ES-I3 (cell line): ENCODE measurements at regions not wholly inside any gene's neighbourhood (a gene's known extent, or its start where the extent isn't known, plus 50 kb on each side); places are given as distances from the start of the nearest gene placed in this dataset.

Experiments used
- H3K36me3 ChIP-seq: 2 replicates; pipeline ENCODE4 v1.6.1; 2013; ENCODE audit warnings: mild to moderate bottlenecking, low read length, control low read depth, moderate library complexity; ENCODE audit not compliant: insufficient read depth
- H3K4me1 ChIP-seq: 2 replicates; pipeline ENCODE4 v1.6.1; 2013; ENCODE audit warnings: mild to moderate bottlenecking, control low read depth, low read length; ENCODE audit not compliant: insufficient read depth
- H3K9ac ChIP-seq: 2 replicates; pipeline ENCODE4 v1.6.1; 2013; ENCODE audit warnings: low read depth, mild to moderate bottlenecking, low read length, moderate library complexity
- H3K9me3 ChIP-seq: 2 replicates; pipeline ENCODE4 v1.6.1; 2013; ENCODE audit warnings: mild to moderate bottlenecking, low read length, moderate library complexity; ENCODE audit not compliant: control insufficient read depth, insufficient read depth

GRCh38 chr1:222157612-222158011 lies 390.3 kb downstream of the HHIPL2 start:
- Histone ChIP-seq H3K36me3 (no peaks in the 10 kb centered on the region), H3K4me1 (no peaks in the 10 kb centered on the region), H3K9me3 (no peaks in the 10 kb centered on the region), H3K9ac (no peak overlapping the region)

GRCh38 chr1:222140206-222140605 lies 398.3 kb upstream of the DUSP10 start:
- no peaks in the 10 kb centered on the region; the same call in 1 of the 2 replicates for H3K9me3 ChIP-seq
- no peaks in the 10 kb centered on the region for H3K36me3 ChIP-seq
- H3K9ac ChIP-seq, result no peak overlapping the region
- H3K4me1 ChIP-seq, result no peaks in the 10 kb centered on the region

DNA sequence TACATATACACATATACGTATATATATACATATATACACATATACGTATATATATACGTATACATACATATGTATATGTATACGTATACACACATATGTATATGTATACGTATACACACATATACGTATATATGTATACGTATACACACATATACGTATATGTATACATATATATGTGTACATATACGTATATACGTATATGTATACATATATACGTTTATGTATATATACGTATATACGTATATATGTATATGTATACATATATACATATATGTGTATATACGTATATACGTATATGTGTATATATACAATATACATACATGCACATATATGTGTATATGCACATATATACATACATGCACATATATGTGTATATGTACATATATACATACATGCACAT lies 396.2 kb upstream of the DUSP10 start:
- Histone ChIP-seq H3K36me3 (no peaks in the 10 kb centered on the region), H3K9me3 (no peaks in the 10 kb centered on the region; the same call in 1 of the 2 replicates), H3K4me1 (no peaks in the 10 kb centered on the region), H3K9ac (no peak overlapping the region)

DNA sequence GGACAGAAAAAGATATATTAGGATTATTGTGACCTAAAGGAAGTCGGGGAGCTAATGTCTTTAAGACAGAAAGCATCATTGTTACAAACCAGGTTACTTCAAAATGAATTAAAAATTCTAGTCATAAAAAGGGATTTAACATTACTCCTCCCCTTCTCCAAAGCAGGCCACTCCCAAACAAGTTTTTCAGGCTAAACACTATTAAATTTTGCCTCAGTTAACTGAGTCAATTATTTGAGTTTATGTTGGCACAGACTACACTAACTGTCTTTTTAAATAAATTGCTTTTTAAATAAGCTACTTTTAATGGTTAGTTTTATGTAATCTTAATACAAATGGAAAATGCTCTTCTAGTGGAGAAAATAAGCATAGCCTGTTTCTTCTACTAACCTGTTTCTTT lies 395.0 kb upstream of the DUSP10 start:
- Histone ChIP-seq H3K9ac (no peak overlapping the region), H3K4me1 (no peaks in the 10 kb centered on the region), H3K9me3 (no peaks in the 10 kb centered on the region), H3K36me3 (no peaks in the 10 kb centered on the region)

- no peak overlapping the region for H3K9ac ChIP-seq
- H3K36me3 ChIP-seq, result no peaks in the 10 kb centered on the region
- peaks cover 3% of the 10 kb centered on the region for H3K9me3 ChIP-seq
- H3K4me1 ChIP-seq, result no peaks in the 10 kb centered on the region
Observed at GRCh38 chr1:222129041-222129440, 387.2 kb upstream of the DUSP10 start.

GRCh38 chr1:222127526-222128152 lies 385.8 kb upstream of the DUSP10 start:
- Histone ChIP-seq H3K4me1 (no peaks in the 10 kb centered on the region), H3K9ac (no peak overlapping the region), H3K9me3 (peaks cover 3% of the 10 kb centered on the region), H3K36me3 (no peaks in the 10 kb centered on the region)

- Histone ChIP-seq H3K4me1 (no peaks in the 10 kb centered on the region), H3K9ac (no peak overlapping the region), H3K9me3 (peaks cover 3% of the 10 kb centered on the region), H3K36me3 (no peaks in the 10 kb centered on the region)
Observed at GRCh38 chr1:222127096-222127495, 385.2 kb upstream of the DUSP10 start.

GRCh38 chr1:222126052-222126451 lies 384.2 kb upstream of the DUSP10 start:
- no peaks in the 10 kb centered on the region for H3K4me1 ChIP-seq
- peaks cover 3% of the 10 kb centered on the region for H3K9me3 ChIP-seq
- no peak overlapping the region for H3K9ac ChIP-seq
- no peaks in the 10 kb centered on the region for H3K36me3 ChIP-seq

DNA sequence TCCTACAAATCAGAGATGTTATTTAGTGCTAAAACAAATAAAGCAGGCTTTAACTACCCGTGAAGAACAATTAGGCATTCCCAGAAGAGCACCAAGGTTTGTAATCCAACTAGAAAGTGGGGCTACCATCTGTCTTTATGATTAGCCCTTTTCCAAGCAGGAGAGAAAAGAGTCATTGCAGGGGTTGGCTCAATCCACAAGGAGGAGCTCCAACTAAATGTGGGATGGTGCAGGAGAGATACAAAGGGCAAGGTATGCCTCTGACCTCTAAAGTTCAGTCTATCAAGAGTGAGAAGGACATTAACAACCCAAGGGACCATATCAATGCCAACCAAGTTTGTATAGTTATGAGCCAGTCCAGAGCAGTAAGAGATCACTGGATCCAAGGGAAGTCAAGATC lies 382.7 kb upstream of the DUSP10 start:
- H3K36me3 ChIP-seq, result no peaks in the 10 kb centered on the region
- no peak overlapping the region for H3K9ac ChIP-seq
- H3K9me3 ChIP-seq, result peaks cover 3% of the 10 kb centered on the region
- H3K4me1 ChIP-seq, result no peaks in the 10 kb centered on the region

DNA sequence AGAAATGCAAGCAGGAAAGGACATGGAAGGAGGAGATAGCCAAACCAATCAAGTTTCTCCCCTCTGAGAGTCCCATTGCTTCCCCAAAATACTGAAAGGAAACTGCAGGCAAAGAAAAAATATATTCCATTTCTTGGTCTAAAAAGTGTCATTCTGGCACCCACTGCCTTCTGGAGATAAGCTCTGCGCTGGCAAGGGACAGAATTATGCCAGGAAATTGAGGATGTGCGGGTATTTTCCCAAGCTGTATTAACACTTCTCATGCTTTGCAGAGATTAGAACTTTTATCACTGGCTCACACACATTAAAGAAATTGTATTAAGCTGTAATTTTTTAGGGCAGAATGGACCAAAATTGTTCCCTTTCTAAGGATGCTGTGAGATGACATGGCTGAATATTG lies 381.2 kb upstream of the DUSP10 start:
- H3K36me3 ChIP-seq, result no peaks in the 10 kb centered on the region
- no peaks in the 10 kb centered on the region for H3K4me1 ChIP-seq
- peaks cover 3% of the 10 kb centered on the region for H3K9me3 ChIP-seq
- H3K9ac ChIP-seq, result no peak overlapping the region

GRCh38 chr1:222117809-222118208 lies 375.9 kb upstream of the DUSP10 start:
- Histone ChIP-seq H3K9me3 (no peaks in the 10 kb centered on the region), H3K36me3 (no peaks in the 10 kb centered on the region), H3K9ac (no peak overlapping the region), H3K4me1 (no peaks in the 10 kb centered on the region)

GRCh38 chr1:222114536-222115156 lies 372.8 kb upstream of the DUSP10 start:
- no peaks in the 10 kb centered on the region for H3K36me3 ChIP-seq
- no peaks in the 10 kb centered on the region for H3K4me1 ChIP-seq
- H3K9ac ChIP-seq, result no peak overlapping the region
- no peaks in the 10 kb centered on the region for H3K9me3 ChIP-seq

GRCh38 chr1:222109836-222110235 lies 367.9 kb upstream of the DUSP10 start:
- H3K36me3 ChIP-seq, result no peaks in the 10 kb centered on the region
- peaks cover 19% of the 10 kb centered on the region for H3K4me1 ChIP-seq
- no peak overlapping the region for H3K9ac ChIP-seq
- no peaks in the 10 kb centered on the region for H3K9me3 ChIP-seq

GRCh38 chr1:222107975-222108374 lies 366.1 kb upstream of the DUSP10 start:
- H3K9ac ChIP-seq, result no peak overlapping the region
- H3K9me3 ChIP-seq, result no peaks in the 10 kb centered on the region
- no peaks in the 10 kb centered on the region for H3K36me3 ChIP-seq
- peaks cover 19% of the 10 kb centered on the region for H3K4me1 ChIP-seq

- Histone ChIP-seq H3K36me3 (no peaks in the 10 kb centered on the region), H3K9me3 (no peaks in the 10 kb centered on the region), H3K4me1 (peaks cover 19% of the 10 kb centered on the region), H3K9ac (no peak overlapping the region)
Observed at GRCh38 chr1:222107267-222107666, 365.4 kb upstream of the DUSP10 start.
